Esophagus squamous epithelium (tissue), 5 donors: ENCODE measurements at regions not wholly inside any gene's neighbourhood (a gene's known extent, or its start where the extent isn't known, plus 50 kb on each side); places are given as distances from the start of the nearest gene placed in this dataset.

ENCODE experiments used
- DNase-seq: peaks from one replicate; lab custom pipeline; 2025; lab: John Stamatoyannopoulos, UW
- H3K27ac ChIP-seq, 4 donors: fragments of 200-600 bp; sonication (generic); one replicate each; pipeline ENCODE4 v1.5.1; 2016 to 2019; ENCODE audit warnings: mild to moderate bottlenecking in 1 of 4
- H3K27me3 ChIP-seq, 4 donors: fragments of 200-600 bp; sonication (generic); 1 replicate in 3 of 4; 2 replicates in 1 of 4; pipeline versions ENCODE4 v1.5.1 to v1.6.0; 2017 to 2021; ENCODE audit warnings: antibody characterized with exemption in 1 of 4
- H3K36me3 ChIP-seq, 3 donors: fragments of 200-600 bp; sonication (generic); one replicate each; pipeline ENCODE4 v1.5.1; 2016 to 2019
- H3K4me1 ChIP-seq, 3 donors: fragments of 200-600 bp; sonication (generic); one replicate each; pipeline ENCODE4 v1.5.1; 2017 to 2019
- H3K4me3 ChIP-seq, 4 donors: fragments of 200-600 bp; sonication (generic); 1 replicate in 3 of 4; 2 replicates in 1 of 4; pipeline ENCODE4 v1.5.1; 2016 to 2019; ENCODE audit warnings: mild to moderate bottlenecking in 2 of 4, moderate library complexity in 1 of 4
- H3K9me3 ChIP-seq, 3 donors: fragments of 200-600 bp; sonication (generic); one replicate each; pipeline ENCODE4 v1.5.1; 2016 to 2019
- POLR2A ChIP-seq, 4 donors: fragments of 450-650 bp; IDR thresholded peaks; one replicate each; pipeline ENCODE4 v1.6.1; 2017; ENCODE audit warnings: antibody characterized with exemption in 4 of 4, mild to moderate bottlenecking in 4 of 4, moderate library complexity in 3 of 4
- WGBS, 2 donors: methylation state at CpG; one replicate each; pipeline ENCODE4 v1.1.5; 2018; 5-methylcytosine and 5-hydroxymethylcytosine counted together
- intact Hi-C: fragments of 100-400 bp; cut with DNase I; formaldehyde crosslinking; loops from one replicate; pipeline ENCODE4 v1.15.0; 2022
- TF ChIP-seq, protein P1 (sequence below), 6 experiments: fragments of 450-650 bp in 4 of 6; fragments of 200-600 bp in 2 of 6; sonication (generic) in 2 of 6; IDR thresholded peaks; one replicate each; pipeline ENCODE4 v1.5.1; 2016 to 2019; ENCODE audit warnings: antibody characterized with exemption in 6 of 6, mild to moderate bottlenecking in 4 of 6, moderate library complexity in 4 of 6
- donor health status: DM: yes; HTN: yes; CAD: no.

DNA sequence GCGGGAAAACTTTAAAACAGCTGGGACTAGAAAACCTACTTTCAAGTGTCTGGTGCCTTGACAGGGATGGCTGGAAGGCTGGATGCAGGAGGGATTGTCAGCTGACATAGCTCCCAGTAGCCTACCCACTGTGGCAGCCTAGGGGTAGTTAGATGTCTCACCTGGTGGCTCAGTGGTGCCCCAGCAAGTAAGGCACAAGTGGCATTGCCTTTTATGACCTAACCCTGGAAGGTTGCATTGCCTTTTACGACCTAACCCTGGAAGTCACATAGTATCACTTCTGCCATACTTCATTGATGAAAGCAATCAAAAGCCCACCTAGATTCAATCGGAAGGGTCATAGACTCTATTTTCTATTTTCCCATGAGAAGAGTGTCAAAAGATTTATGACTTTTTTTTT is 724.7 kb upstream of the TBX3 start:
- Histone ChIP-seq H3K9me3 (no peaks in the 10 kb centered on the region), H3K27ac (no peak overlapping the region), H3K27me3 (no peaks in the 10 kb centered on the region), H3K4me1 (peaks cover 0 to 7% (median 0%) of the 10 kb centered on the region in 3 donors), H3K36me3 (no peaks in the 10 kb centered on the region), H3K4me3 (no peak overlapping the region)
- WGBS, 2 donors = 86 to 87% methylated on average over 3 of the region's 3 CpGs
- intact Hi-C loops = no loop called here
- TF ChIP-seq, protein P1, sequence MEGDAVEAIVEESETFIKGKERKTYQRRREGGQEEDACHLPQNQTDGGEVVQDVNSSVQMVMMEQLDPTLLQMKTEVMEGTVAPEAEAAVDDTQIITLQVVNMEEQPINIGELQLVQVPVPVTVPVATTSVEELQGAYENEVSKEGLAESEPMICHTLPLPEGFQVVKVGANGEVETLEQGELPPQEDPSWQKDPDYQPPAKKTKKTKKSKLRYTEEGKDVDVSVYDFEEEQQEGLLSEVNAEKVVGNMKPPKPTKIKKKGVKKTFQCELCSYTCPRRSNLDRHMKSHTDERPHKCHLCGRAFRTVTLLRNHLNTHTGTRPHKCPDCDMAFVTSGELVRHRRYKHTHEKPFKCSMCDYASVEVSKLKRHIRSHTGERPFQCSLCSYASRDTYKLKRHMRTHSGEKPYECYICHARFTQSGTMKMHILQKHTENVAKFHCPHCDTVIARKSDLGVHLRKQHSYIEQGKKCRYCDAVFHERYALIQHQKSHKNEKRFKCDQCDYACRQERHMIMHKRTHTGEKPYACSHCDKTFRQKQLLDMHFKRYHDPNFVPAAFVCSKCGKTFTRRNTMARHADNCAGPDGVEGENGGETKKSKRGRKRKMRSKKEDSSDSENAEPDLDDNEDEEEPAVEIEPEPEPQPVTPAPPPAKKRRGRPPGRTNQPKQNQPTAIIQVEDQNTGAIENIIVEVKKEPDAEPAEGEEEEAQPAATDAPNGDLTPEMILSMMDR (IDR thresholded peaks at IDR 0.05) = no peak
- no peak for TF ChIP-seq POLR2A (IDR thresholded peaks at IDR 0.05)
- DNase-seq = no peak

DNA sequence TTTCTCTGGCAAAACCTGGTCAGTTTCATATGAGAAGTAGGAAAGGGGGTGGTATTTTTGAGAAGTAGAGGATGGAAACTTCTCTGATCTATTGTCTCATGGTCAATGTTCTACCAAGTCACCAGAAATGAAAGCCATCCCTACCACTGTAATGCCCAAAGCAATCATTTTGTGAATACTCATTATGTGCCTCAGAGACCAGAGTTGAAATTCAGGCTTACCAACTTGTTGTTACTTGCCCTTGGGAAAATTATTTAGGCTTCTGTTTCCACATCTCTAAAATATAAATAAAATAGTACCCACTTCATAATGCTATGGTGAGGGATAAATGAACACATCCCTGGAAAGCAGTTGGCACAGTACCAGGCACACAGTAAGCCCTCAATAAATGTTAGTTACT is 723.7 kb upstream of the TBX3 start:
- H3K36me3 ChIP-seq = no peaks in the 10 kb centered on the region
- intact Hi-C loops = no loop called here
- no peaks in the 10 kb centered on the region for H3K27me3 ChIP-seq
- no peak overlapping the region for H3K27ac ChIP-seq
- TF ChIP-seq, protein P1 (IDR thresholded peaks at IDR 0.05) = no peak
- no peak for TF ChIP-seq POLR2A (IDR thresholded peaks at IDR 0.05)
- H3K4me3 ChIP-seq = no peak overlapping the region
- H3K4me1 ChIP-seq = peaks cover 0 to 7% (median 0%) of the 10 kb centered on the region in 3 donors
- DNase-seq = no peak
- no peaks in the 10 kb centered on the region for H3K9me3 ChIP-seq

GRCh38 chr12:115407036-115407435 is 723.1 kb upstream of the TBX3 start:
- Histone ChIP-seq H3K27ac (no peak overlapping the region), H3K9me3 (no peaks in the 10 kb centered on the region), H3K4me3 (no peak overlapping the region), H3K4me1 (peaks cover 0 to 7% (median 0%) of the 10 kb centered on the region in 3 donors), H3K36me3 (no peaks in the 10 kb centered on the region), H3K27me3 (no peaks in the 10 kb centered on the region)
- intact Hi-C loops = no loop called here
- DNase-seq = no peak
- WGBS, 2 donors = 67 to 80% methylated on average over 5 of the region's 6 CpGs
- no peak for TF ChIP-seq POLR2A (IDR thresholded peaks at IDR 0.05)
- TF ChIP-seq, protein P1 (IDR thresholded peaks at IDR 0.05) = no peak

DNA sequence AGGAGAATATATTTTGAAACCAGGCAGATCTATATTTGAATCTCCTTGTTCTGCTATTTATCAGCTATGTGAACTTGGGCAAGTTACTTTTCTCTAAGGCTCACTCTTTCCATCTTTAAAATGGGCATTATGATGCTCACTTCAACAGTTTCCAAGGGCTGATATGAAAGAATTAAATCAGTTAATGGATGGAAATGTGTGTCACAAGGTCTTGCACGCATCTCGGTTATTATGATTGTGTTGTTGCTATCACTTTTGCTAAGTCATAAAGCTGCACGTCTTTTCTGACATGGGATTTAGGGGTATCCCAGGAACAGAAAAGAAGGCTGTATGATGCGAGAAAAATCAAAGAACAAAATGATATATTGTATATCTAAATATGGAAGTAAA is 721.5 kb upstream of the TBX3 start:
- no peak for TF ChIP-seq POLR2A (IDR thresholded peaks at IDR 0.05)
- TF ChIP-seq, protein P1 (IDR thresholded peaks at IDR 0.05) = no peak

DNA sequence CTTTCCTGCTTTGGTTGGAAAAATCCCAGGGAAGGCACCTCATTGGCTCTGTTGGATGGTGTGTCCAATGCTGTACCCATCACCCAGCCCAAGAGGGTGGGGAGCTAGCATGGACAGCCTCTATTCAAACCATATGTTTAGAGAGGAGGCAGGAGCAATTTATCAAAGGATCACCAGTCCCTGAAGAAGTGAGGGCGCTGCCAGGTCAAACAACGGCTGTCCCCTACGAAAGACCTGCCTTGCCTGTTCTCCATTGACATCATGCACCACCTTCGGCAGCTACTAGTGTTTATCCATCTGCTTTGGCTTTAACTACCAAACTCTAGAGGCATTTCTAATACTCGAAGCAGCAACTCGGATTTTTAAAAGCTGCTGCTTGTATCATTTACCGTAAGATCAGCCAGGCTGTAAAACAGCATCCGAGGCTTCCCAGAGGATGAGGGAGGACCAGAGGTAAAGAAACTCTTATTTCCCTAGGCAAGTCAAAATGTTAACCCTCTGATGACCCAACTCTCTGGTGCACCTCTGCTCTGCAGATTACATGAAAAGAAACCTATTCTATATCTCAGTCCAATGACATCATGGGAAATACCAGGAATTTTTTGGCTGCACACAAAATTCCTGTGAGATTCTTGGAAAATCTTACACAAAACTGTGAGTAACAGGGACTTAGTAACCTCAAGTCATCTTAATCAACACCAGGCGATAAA is 720.9 kb upstream of the TBX3 start:
- Histone ChIP-seq H3K4me1 (peaks cover 0 to 7% (median 0%) of the 10 kb centered on the region in 3 donors), H3K27me3 (no peaks in the 10 kb centered on the region), H3K9me3 (no peaks in the 10 kb centered on the region), H3K4me3 (no peak overlapping the region), H3K36me3 (no peaks in the 10 kb centered on the region), H3K27ac (no peak overlapping the region)
- intact Hi-C loops = no loop called here
- DNase-seq = no peak
- TF ChIP-seq POLR2A (IDR thresholded peaks at IDR 0.05) = no peak
- TF ChIP-seq, protein P1 (IDR thresholded peaks at IDR 0.05) = no peak
- 44 to 58% methylated on average over 9 of the region's 9 CpGs for WGBS, 2 donors

More for the DNA sequence above, 721.5 kb upstream of the TBX3 start:
- intact Hi-C loops = no loop called here
- no peaks in the 10 kb centered on the region for H3K36me3 ChIP-seq
- H3K4me3 ChIP-seq = no peak overlapping the region
- H3K4me1 ChIP-seq = peaks cover 0 to 7% (median 0%) of the 10 kb centered on the region in 3 donors
- H3K27me3 ChIP-seq = no peaks in the 10 kb centered on the region
- DNase-seq = no peak
- WGBS, 2 donors = 82 to 91% methylated on average over 4 of the region's 4 CpGs
- H3K9me3 ChIP-seq = no peaks in the 10 kb centered on the region
- no peak overlapping the region for H3K27ac ChIP-seq
